ENCODE measurements at regions not wholly inside any gene's neighbourhood (a gene's known extent, or its start where the extent isn't known, plus 50 kb on each side); places are given as distances from the start of the nearest gene placed in this dataset.

GRCh38 chr2:103991591-103991990 is 862.3 kb upstream of the POU3F3 start:
- H3K27me3 ChIP-seq (ENCODE audit: insufficient read depth in 3 of 3, low read length in 2 of 3): no peaks in the 10 kb centered on the region
- 82 to 89% (median 85%) methylated on average over 2 of the region's 2 CpGs for WGBS, 3 donors
- H3K27ac ChIP-seq: no peak overlapping the region
- H3K4me3 ChIP-seq: no peak overlapping the region
- no peak for DNase-seq
- no peaks in the 10 kb centered on the region for H3K36me3 ChIP-seq (ENCODE audit: insufficient read depth in 1 of 2, low read depth in 1 of 2)
- TF ChIP-seq, protein P1, sequence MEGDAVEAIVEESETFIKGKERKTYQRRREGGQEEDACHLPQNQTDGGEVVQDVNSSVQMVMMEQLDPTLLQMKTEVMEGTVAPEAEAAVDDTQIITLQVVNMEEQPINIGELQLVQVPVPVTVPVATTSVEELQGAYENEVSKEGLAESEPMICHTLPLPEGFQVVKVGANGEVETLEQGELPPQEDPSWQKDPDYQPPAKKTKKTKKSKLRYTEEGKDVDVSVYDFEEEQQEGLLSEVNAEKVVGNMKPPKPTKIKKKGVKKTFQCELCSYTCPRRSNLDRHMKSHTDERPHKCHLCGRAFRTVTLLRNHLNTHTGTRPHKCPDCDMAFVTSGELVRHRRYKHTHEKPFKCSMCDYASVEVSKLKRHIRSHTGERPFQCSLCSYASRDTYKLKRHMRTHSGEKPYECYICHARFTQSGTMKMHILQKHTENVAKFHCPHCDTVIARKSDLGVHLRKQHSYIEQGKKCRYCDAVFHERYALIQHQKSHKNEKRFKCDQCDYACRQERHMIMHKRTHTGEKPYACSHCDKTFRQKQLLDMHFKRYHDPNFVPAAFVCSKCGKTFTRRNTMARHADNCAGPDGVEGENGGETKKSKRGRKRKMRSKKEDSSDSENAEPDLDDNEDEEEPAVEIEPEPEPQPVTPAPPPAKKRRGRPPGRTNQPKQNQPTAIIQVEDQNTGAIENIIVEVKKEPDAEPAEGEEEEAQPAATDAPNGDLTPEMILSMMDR (IDR thresholded peaks at IDR 0.05): no peak
- ATAC-seq: no peak
- intact Hi-C loops (cut with DNase I): no loop called here
- H3K4me1 ChIP-seq: no peaks in the 10 kb centered on the region
- no peaks in the 10 kb centered on the region for H3K9me3 ChIP-seq

- Histone ChIP-seq H3K27ac (no peak overlapping the region), H3K36me3 (ENCODE audit: insufficient read depth in 1 of 2, low read depth in 1 of 2) (no peaks in the 10 kb centered on the region), H3K4me3 (no peak overlapping the region), H3K4me1 (no peaks in the 10 kb centered on the region), H3K27me3 (ENCODE audit: insufficient read depth in 3 of 3, low read length in 2 of 3) (no peaks in the 10 kb centered on the region), H3K9me3 (no peaks in the 10 kb centered on the region)
- TF ChIP-seq, protein P1 (IDR thresholded peaks at IDR 0.05): no peak
- no peak for ATAC-seq
- no peak for DNase-seq
- intact Hi-C loops (cut with DNase I): no loop called here
- 54 to 60% (median 57%) methylated on average over 3 of the region's 3 CpGs for WGBS, 3 donors
Observed at GRCh38 chr2:104004821-104005220, 849.1 kb upstream of the POU3F3 start.

DNA sequence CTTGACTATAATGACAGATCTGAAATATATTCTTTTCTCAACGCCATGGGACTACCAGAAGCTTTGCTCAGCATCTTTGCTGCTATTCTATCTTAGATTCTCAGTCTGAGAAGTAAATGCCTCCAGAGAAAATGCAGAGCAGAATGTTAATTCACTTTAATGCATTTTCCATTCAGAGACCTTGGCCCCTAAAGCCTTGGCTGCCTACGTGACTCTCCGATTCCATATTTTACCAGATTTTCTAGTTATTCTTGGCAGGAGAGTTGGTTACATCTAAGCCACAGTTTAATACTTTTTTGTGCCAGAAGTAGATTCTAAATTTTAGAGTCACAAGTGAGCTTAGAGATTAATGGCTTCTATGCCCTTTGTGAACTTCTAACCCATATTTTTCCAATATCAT is 837.1 kb upstream of the POU3F3 start:
- no peaks in the 10 kb centered on the region for H3K27me3 ChIP-seq (ENCODE audit: insufficient read depth in 3 of 3, low read length in 2 of 3)
- no peak for ATAC-seq
- H3K4me3 ChIP-seq: no peak overlapping the region
- 63 to 71% (median 67%) methylated on average over 3 of the region's 3 CpGs for WGBS, 3 donors
- DNase-seq: no peak
- TF ChIP-seq, protein P1 (IDR thresholded peaks at IDR 0.05): no peak
- intact Hi-C loops (cut with DNase I): no loop called here
- H3K27ac ChIP-seq: no peak overlapping the region
- H3K9me3 ChIP-seq: no peaks in the 10 kb centered on the region
- H3K4me1 ChIP-seq: no peaks in the 10 kb centered on the region
- no peaks in the 10 kb centered on the region for H3K36me3 ChIP-seq (ENCODE audit: insufficient read depth in 1 of 2, low read depth in 1 of 2)

DNA sequence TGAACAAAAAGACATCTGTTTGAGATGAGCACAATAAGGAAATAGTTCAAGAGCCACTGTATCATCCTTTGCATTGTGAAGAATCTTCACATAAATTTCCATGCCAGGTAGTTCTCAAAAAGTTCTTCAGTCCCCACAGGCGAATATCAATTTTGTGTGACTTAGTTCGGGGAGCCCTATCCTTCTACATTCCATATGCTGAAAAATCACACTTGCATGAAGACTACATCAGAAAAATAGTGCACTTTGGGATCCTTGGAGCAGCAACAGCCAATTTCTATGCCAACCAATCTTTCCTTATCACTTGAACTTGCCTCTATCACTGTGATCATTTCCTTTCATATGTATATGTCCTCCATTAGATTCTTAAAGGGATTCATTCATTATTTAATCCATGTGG is 830.6 kb upstream of the POU3F3 start:
- no peak for DNase-seq
- ATAC-seq: no peak
- WGBS, 3 donors: 83 to 89% (median 83%) methylated on average over 2 of the region's 2 CpGs

DNA sequence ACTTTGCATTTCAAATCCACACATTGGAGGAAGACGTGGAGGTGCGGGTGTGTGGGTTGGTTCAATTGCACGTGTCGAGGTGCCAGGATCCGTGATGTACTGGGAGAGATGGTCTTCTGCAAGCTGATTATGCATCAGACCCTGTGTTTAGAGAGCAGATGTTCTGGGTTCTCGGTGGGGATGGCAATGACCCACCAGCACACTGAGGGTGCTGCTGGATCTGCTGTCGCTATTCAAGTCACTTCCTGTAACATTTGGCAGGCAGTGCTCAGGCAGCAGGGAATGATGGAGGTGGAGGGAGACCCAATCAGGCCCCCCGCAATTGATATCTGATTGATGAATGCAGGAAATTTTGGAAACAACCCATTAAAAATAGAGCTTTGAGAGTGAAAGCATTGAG is 830.1 kb upstream of the POU3F3 start:
- DNase-seq: no peak
- peaks cover 0 to 2% (median 0%) of the 10 kb centered on the region in 3 donors for H3K27me3 ChIP-seq (ENCODE audit: insufficient read depth in 3 of 3, low read length in 2 of 3)
- TF ChIP-seq, protein P1 (IDR thresholded peaks at IDR 0.05): no peak
- no peaks in the 10 kb centered on the region for H3K36me3 ChIP-seq (ENCODE audit: insufficient read depth in 1 of 2, low read depth in 1 of 2)
- H3K4me3 ChIP-seq: no peak overlapping the region
- ATAC-seq: no peak
- no peak overlapping the region for H3K27ac ChIP-seq
- no peaks in the 10 kb centered on the region for H3K9me3 ChIP-seq
- intact Hi-C loops (cut with DNase I): no loop called here
- H3K4me1 ChIP-seq: no peaks in the 10 kb centered on the region
- WGBS, 3 donors: 50 to 55% (median 51%) methylated on average over 8 of the region's 8 CpGs

More for the DNA sequence above, 830.6 kb upstream of the POU3F3 start:
- intact Hi-C loops (cut with DNase I): no loop called here
- no peaks in the 10 kb centered on the region for H3K4me1 ChIP-seq
- no peak overlapping the region for H3K4me3 ChIP-seq
- TF ChIP-seq, protein P1 (IDR thresholded peaks at IDR 0.05): no peak
- no peaks in the 10 kb centered on the region for H3K9me3 ChIP-seq
- H3K36me3 ChIP-seq (ENCODE audit: insufficient read depth in 1 of 2, low read depth in 1 of 2): no peaks in the 10 kb centered on the region
- peaks cover 0 to 2% (median 0%) of the 10 kb centered on the region in 3 donors for H3K27me3 ChIP-seq (ENCODE audit: insufficient read depth in 3 of 3, low read length in 2 of 3)
- H3K27ac ChIP-seq: no peak overlapping the region

Data from psoas muscle (tissue), 7 donors.